Body of pancreas (tissue), 4 donors: ENCODE measurements at regions not wholly inside any gene's neighbourhood (a gene's known extent, or its start where the extent isn't known, plus 50 kb on each side); places are given as distances from the start of the nearest gene placed in this dataset.

Experiments used
- ATAC-seq: fragments of 150-250 bp; one replicate; pipeline ENCODE4 v1.9.1; 2016
- DNase-seq, 4 donors: peaks; one replicate each; pipeline ENCODE4 v3.0.0-alpha.2; 2019
- H3K27ac ChIP-seq, 4 donors: fragments of 200-600 bp; sonication (generic); 1 replicate in 3 of 4; 2 replicates in 1 of 4; pipeline versions ENCODE4 v1.5.1 to v1.6.1; 2016 to 2019; ENCODE audit warnings: mild to moderate bottlenecking in 1 of 4, mixed read lengths in 1 of 4, moderate library complexity in 1 of 4
- H3K27me3 ChIP-seq, 2 donors: fragments of 200-600 bp; sonication (generic); one replicate each; pipeline ENCODE4 v1.6.0; 2016; ENCODE audit warnings: mild to moderate bottlenecking in 1 of 2
- H3K36me3 ChIP-seq, 2 donors: fragments of 200-600 bp; sonication (generic); replicated peaks in 1 of 2; 2 replicates each; pipeline ENCODE4 v1.5.1; 2016; ENCODE audit warnings: low read depth in 2 of 2; ENCODE audit not compliant: insufficient read depth in 1 of 2
- H3K4me1 ChIP-seq: fragments of 200-600 bp; sonication (generic); one replicate; pipeline ENCODE4 v1.6.0; 2016
- H3K4me3 ChIP-seq, 2 donors: fragments of 200-600 bp; sonication (generic); 1 replicate in 1 of 2; 2 replicates in 1 of 2; pipeline ENCODE4 v1.5.1; 2016 to 2019
- H3K9me3 ChIP-seq, 3 donors: fragments of 200-600 bp; sonication (generic); 1 replicate in 2 of 3; 2 replicates in 1 of 3; pipeline ENCODE4 v1.5.1; 2016
- CTCF ChIP-seq, 7 experiments: fragments of 450-650 bp in 4 of 7; fragments of 200-600 bp in 3 of 7; sonication (generic) in 3 of 7; IDR thresholded peaks; one replicate each; pipeline ENCODE4 v1.5.1; 2016 to 2019; ENCODE audit warnings: antibody characterized with exemption in 7 of 7
- POLR2A ChIP-seq, 3 donors: fragments of 450-650 bp; IDR thresholded peaks; one replicate each; pipeline ENCODE4 v1.6.1; 2016; ENCODE audit warnings: antibody characterized with exemption in 3 of 3, mild to moderate bottlenecking in 2 of 3
- WGBS, 2 donors: methylation state at CpG; one replicate each; pipeline ENCODE4 v1.1.5; 2017; 5-methylcytosine and 5-hydroxymethylcytosine counted together
- intact Hi-C: fragments of 100-400 bp; cut with DNase I; formaldehyde crosslinking; loops from one replicate; pipeline ENCODE4 v1.15.1; 2023

- Histone ChIP-seq H3K36me3 (no peaks in the 10 kb centered on the region), H3K27ac (no peak overlapping the region), H3K27me3 (no peaks in the 10 kb centered on the region), H3K4me1 (no peaks in the 10 kb centered on the region), H3K9me3 (no peaks in the 10 kb centered on the region), H3K4me3 (no peak overlapping the region)
- DNase-seq (no peak), ATAC-seq (no peak)
- intact Hi-C loops = no loop called here
- 53 to 63% methylated on average over 4 of the region's 4 CpGs for WGBS, 2 donors
- no peak for TF ChIP-seq POLR2A (IDR thresholded peaks at IDR 0.05)
- no peak for TF ChIP-seq CTCF (IDR thresholded peaks at IDR 0.05)
These were observed 64.7 kb upstream of the LRRC7 start for GRCh38 chr1:69502991-69503390.

DNA sequence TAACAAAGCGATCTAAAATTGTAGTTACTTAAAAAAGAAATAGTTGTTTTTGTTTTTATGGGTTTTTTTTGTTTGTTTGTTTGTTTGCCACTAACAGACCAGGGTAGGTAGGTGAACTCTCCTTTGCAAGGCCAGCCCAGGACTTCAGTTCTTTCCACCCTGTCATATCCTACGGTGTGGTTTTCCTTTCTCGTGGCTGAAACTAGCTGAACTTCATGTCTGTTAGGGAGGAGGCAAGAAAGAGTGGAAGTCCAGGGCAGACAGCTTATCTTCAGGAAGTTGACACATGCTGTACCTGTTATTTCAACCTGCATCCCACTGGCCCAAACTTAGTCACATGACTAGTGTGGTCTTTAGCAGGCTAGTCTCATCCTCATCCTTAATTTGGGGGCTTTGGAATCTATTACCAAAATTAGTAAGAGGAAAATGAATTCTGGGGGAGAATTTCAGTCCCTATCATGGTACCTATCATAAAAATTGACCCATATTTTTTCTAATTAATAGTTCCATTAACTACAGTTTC lies 62.9 kb upstream of the LRRC7 start:
- no peaks in the 10 kb centered on the region for H3K27me3 ChIP-seq
- H3K4me3 ChIP-seq = no peak overlapping the region
- DNase-seq = no peak
- no peaks in the 10 kb centered on the region for H3K9me3 ChIP-seq
- TF ChIP-seq POLR2A (IDR thresholded peaks at IDR 0.05) = no peak
- no peak for TF ChIP-seq CTCF (IDR thresholded peaks at IDR 0.05)
- intact Hi-C loops = no loop called here
- no peaks in the 10 kb centered on the region for H3K4me1 ChIP-seq
- no peaks in the 10 kb centered on the region for H3K36me3 ChIP-seq
- no peak overlapping the region for H3K27ac ChIP-seq
- no peak for ATAC-seq
- 39 to 69% methylated on average over 3 of the region's 3 CpGs for WGBS, 2 donors

DNA sequence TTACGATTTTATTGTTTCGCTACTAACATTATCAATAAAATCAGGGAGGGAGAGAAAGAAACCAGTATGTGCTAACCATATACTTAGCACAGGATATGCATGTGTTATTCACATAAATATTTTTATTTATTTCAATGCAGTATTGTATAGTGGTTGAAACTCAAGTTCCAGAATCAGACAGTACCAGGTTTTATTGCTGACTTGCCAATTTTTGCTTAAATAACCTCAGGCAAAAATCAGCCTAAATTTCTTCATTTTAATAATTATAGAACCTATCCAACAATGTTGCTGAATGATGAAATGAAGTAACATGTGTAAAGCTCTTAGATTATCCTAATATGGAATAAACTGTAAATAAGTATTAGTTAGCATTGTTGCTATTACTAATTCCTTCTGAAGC lies 61.4 kb upstream of the LRRC7 start:
- intact Hi-C loops = no loop called here
- Histone ChIP-seq H3K9me3 (no peaks in the 10 kb centered on the region), H3K4me3 (no peak overlapping the region), H3K27me3 (no peaks in the 10 kb centered on the region), H3K36me3 (no peaks in the 10 kb centered on the region), H3K4me1 (no peaks in the 10 kb centered on the region), H3K27ac (no peak overlapping the region)
- TF ChIP-seq POLR2A (IDR thresholded peaks at IDR 0.05) = no peak
- no peak for TF ChIP-seq CTCF (IDR thresholded peaks at IDR 0.05)
- ATAC-seq (no peak), DNase-seq (no peak)
- WGBS, 2 donors = 87 to 91% methylated on average over 2 of the region's 2 CpGs

GRCh38 chr1:69506721-69507120 lies 61.0 kb upstream of the LRRC7 start:
- no peaks in the 10 kb centered on the region for H3K4me1 ChIP-seq
- 33 to 40% methylated on average over 1 of the region's 1 CpG for WGBS, 2 donors
- intact Hi-C loops = no loop called here
- no peaks in the 10 kb centered on the region for H3K27me3 ChIP-seq
- H3K27ac ChIP-seq = no peak overlapping the region
- no peak for DNase-seq
- TF ChIP-seq CTCF (IDR thresholded peaks at IDR 0.05) (no peak), POLR2A (IDR thresholded peaks at IDR 0.05) (no peak)
- ATAC-seq = no peak
- no peak overlapping the region for H3K4me3 ChIP-seq
- no peaks in the 10 kb centered on the region for H3K9me3 ChIP-seq
- H3K36me3 ChIP-seq = no peaks in the 10 kb centered on the region

- no peak overlapping the region for H3K27ac ChIP-seq
- ATAC-seq (no peak), DNase-seq (no peak)
- 68 to 75% methylated on average over 1 of the region's 1 CpG for WGBS, 2 donors
- no peaks in the 10 kb centered on the region for H3K27me3 ChIP-seq
- no peaks in the 10 kb centered on the region for H3K9me3 ChIP-seq
- H3K36me3 ChIP-seq = no peaks in the 10 kb centered on the region
- TF ChIP-seq POLR2A (IDR thresholded peaks at IDR 0.05) (no peak), CTCF (IDR thresholded peaks at IDR 0.05) (no peak)
- no peak overlapping the region for H3K4me3 ChIP-seq
- intact Hi-C loops = no loop called here
- H3K4me1 ChIP-seq = no peaks in the 10 kb centered on the region
These were observed 57.7 kb upstream of the LRRC7 start for GRCh38 chr1:69510026-69510425.
